B cell (primary cell): ENCODE measurements at regions not wholly inside any gene's neighbourhood (a gene's known extent, or its start where the extent isn't known, plus 50 kb on each side); places are given as distances from the start of the nearest gene placed in this dataset.
A peak's percentile ranks its signal among the peaks of the same experiment; 100 is the strongest.

Source experiments
- ATAC-seq: fragments of 200-7000 bp; cut with Tn5 transposase; one replicate; pipeline ENCODE4 v1.10.0; 2021; ENCODE audit warnings: low read depth, mild to moderate bottlenecking, moderate number of reproducible peaks, moderate library complexity
- CTCF ChIA-PET: fragments of 350-600 bp; sonication (Branson Sonifier 250); formaldehyde crosslinking; loops from one replicate; lab custom pipeline; 2021; ENCODE audit warnings: antibody characterized with exemption, inconsistent platforms; lab: Charles Lee
- POLR2A ChIA-PET: fragments of 350-600 bp; sonication (Branson Sonifier 250); formaldehyde crosslinking; loops from one replicate; lab custom pipeline; 2021; ENCODE audit warnings: antibody characterized with exemption; lab: Charles Lee
- DNase-seq: peaks from one replicate; pipeline ENCODE4 v3.0.0; 2013
- H2AFZ ChIP-seq: 2 replicates; pipeline ENCODE4 v1.6.1; 2012; ENCODE audit warnings: mild to moderate bottlenecking, low read depth, low read length; ENCODE audit not compliant: insufficient read depth, poor library complexity, severe bottlenecking
- H3K27ac ChIP-seq, 2 donors: 1 replicate in 1 of 2; 2 replicates in 1 of 2; pipeline ENCODE4 v1.5.1; 2012 to 2013; ENCODE audit warnings: low read length in 2 of 2, mild to moderate bottlenecking in 2 of 2, moderate library complexity in 1 of 2
- H3K27me3 ChIP-seq, 4 experiments: fragments of 200-600 bp in 1 of 4; sonication (generic) in 1 of 4; replicated peaks in 1 of 4; 1 replicate in 2 of 4; 2 replicates in 2 of 4; pipeline versions ENCODE4 v1.6.1 to v1.7.0; 2013 to 2016; ENCODE audit warnings: low read length in 3 of 4, mild to moderate bottlenecking in 2 of 4, mixed read lengths in 1 of 4, moderate library complexity in 1 of 4; ENCODE audit not compliant: insufficient read depth in 4 of 4, control insufficient read depth in 3 of 4; ENCODE audit errors: control extremely low read depth in 1 of 4
- H3K36me3 ChIP-seq, 2 experiments: replicated peaks in 1 of 2; 1 replicate in 1 of 2; 2 replicates in 1 of 2; pipeline versions ENCODE4 v1.6.1 to v1.7.1; 2013; ENCODE audit warnings: low read length in 1 of 2; ENCODE audit not compliant: insufficient read depth in 2 of 2, control insufficient read depth in 1 of 2; ENCODE audit errors: control extremely low read depth in 1 of 2, extremely low read depth in 1 of 2
- H3K4me1 ChIP-seq, 2 donors: fragments of 200-600 bp in 1 of 2; sonication (generic) in 1 of 2; 1 replicate in 1 of 2; 2 replicates in 1 of 2; pipeline versions ENCODE4 v1.5.1 to v1.6.1; 2013 to 2017; ENCODE audit warnings: low read length in 2 of 2; ENCODE audit not compliant: control insufficient read depth in 2 of 2, insufficient read depth in 2 of 2
- H3K4me2 ChIP-seq: replicated peaks from 2 replicates; pipeline ENCODE3; 2012; ENCODE audit warnings: mild to moderate bottlenecking, low read depth, low read length; ENCODE audit not compliant: poor library complexity, severe bottlenecking
- H3K4me3 ChIP-seq, 5 experiments: fragments of 200-600 bp in 1 of 5; sonication (generic) in 1 of 5; 1 replicate in 3 of 5; 2 replicates in 2 of 5; pipeline versions ENCODE4 v1.5.1 to v1.7.0; 2011 to 2016; ENCODE audit warnings: low read length in 4 of 5, mild to moderate bottlenecking in 4 of 5, low read depth in 2 of 5, control low read depth in 1 of 5, moderate library complexity in 1 of 5; ENCODE audit not compliant: insufficient read depth in 1 of 5; ENCODE audit errors: control extremely low read depth in 1 of 5, extremely low read depth in 1 of 5
- H3K79me2 ChIP-seq: fragments of 200-600 bp; sonication (generic); one replicate; pipeline ENCODE4 v1.6.0; 2016; ENCODE audit warnings: low read length; ENCODE audit not compliant: control insufficient read depth, insufficient read depth
- H3K9ac ChIP-seq: fragments of 200-600 bp; sonication (generic); 2 replicates; pipeline ENCODE4 v1.6.1; 2017; ENCODE audit warnings: mild to moderate bottlenecking, low read length, moderate library complexity
- H3K9me3 ChIP-seq, 3 donors: one replicate each; pipeline versions ENCODE4 v1.6.1 to v1.7.1; 2013; ENCODE audit warnings: low read length in 2 of 3; ENCODE audit not compliant: control insufficient read depth in 2 of 3, insufficient read depth in 1 of 3; ENCODE audit errors: control extremely low read depth in 1 of 3
- H4K20me1 ChIP-seq: 2 replicates; pipeline ENCODE4 v1.6.0; 2012; ENCODE audit warnings: mild to moderate bottlenecking, low read length; ENCODE audit not compliant: insufficient read depth, control insufficient read depth, poor library complexity, severe bottlenecking
- H3K27ac Mint-ChIP-seq: one replicate; pipeline ENCODE4 v1.8.0; 2021; ENCODE audit warnings: mixed read lengths
- H3K27me3 Mint-ChIP-seq: one replicate; pipeline ENCODE4 v1.8.0; 2021; ENCODE audit warnings: mixed read lengths
- H3K4me1 Mint-ChIP-seq: one replicate; pipeline ENCODE4 v1.8.0; 2021; ENCODE audit warnings: mixed read lengths
- H3K4me3 Mint-ChIP-seq: one replicate; pipeline ENCODE4 v1.8.0; 2021; ENCODE audit warnings: mixed read lengths
- H3K9me3 Mint-ChIP-seq: one replicate; pipeline ENCODE4 v1.8.0; 2022; ENCODE audit warnings: mixed read lengths; ENCODE audit not compliant: insufficient read depth
- EZH2 ChIP-seq: IDR thresholded peaks from 2 replicates; pipeline ENCODE4 v1.6.1; 2012; ENCODE audit warnings: borderline replicate concordance, low read depth, mild to moderate bottlenecking, moderate library complexity, low read length; ENCODE audit not compliant: insufficient read depth, poor library complexity, severe bottlenecking
- WGBS: methylation state at CpG from one replicate; pipeline ENCODE4 v1.1.5; 2013; ENCODE audit warnings: missing lambda C conversion rate; ENCODE audit not compliant: insufficient coverage; 5-methylcytosine and 5-hydroxymethylcytosine counted together
- intact Hi-C: fragments of 100-400 bp; cut with micrococcal nuclease; formaldehyde crosslinking; loops from one replicate; pipeline ENCODE4 v1.10.0; 2022
- TF ChIP-seq, protein P1 (sequence below): fragments of 200-600 bp; IDR thresholded peaks from one replicate; pipeline ENCODE4 v1.8.0; 2022; ENCODE audit warnings: antibody characterized with exemption, mild to moderate bottlenecking

DNA sequence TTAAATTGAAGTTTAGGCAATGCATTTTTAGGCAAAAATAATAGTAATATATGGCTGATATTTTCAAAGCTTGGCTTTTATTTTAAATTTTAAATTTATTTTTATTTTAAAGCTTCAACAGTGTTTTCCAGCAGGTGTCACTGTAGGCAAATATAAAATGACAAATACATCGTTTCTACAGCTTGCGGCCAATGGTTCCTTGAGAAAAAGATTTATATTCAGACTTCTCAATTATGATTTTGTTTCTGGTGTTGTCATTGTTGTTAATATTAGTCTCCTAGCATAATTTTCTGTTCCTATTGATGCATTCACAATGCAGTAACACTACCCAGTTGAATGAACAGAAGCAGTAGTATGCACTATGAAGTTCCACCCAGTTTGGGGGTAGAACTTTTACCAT, 220.7 kb upstream of the DNAJC19 start:
- Mint-ChIP-seq H3K9me3 (no peaks in the 10 kb centered on the region), H3K27ac (no peak overlapping the region), H3K4me3 (no peak overlapping the region), H3K27me3 (peaks cover 12% of the 10 kb centered on the region), H3K4me1 (no peaks in the 10 kb centered on the region)
- no peak overlapping the region for H3K4me2 ChIP-seq
- no peak for ATAC-seq
- no peaks in the 10 kb centered on the region for H3K27me3 ChIP-seq
- no peaks in the 10 kb centered on the region for H3K79me2 ChIP-seq
- intact Hi-C loops, result no loop called here
- no peaks in the 10 kb centered on the region for H4K20me1 ChIP-seq
- no CpG with 5 or more reads among the region's 2 CpGs for WGBS
- no peak overlapping the region for H2AFZ ChIP-seq
- H3K36me3 ChIP-seq, result no peaks in the 10 kb centered on the region
- no peak overlapping the region for H3K27ac ChIP-seq
- no peak overlapping the region for H3K4me3 ChIP-seq
- no peaks in the 10 kb centered on the region for H3K9me3 ChIP-seq
- ChIA-PET POLR2A (no interaction called here), CTCF (no interaction called here)
- no peak for TF ChIP-seq EZH2
- TF ChIP-seq, protein P1, sequence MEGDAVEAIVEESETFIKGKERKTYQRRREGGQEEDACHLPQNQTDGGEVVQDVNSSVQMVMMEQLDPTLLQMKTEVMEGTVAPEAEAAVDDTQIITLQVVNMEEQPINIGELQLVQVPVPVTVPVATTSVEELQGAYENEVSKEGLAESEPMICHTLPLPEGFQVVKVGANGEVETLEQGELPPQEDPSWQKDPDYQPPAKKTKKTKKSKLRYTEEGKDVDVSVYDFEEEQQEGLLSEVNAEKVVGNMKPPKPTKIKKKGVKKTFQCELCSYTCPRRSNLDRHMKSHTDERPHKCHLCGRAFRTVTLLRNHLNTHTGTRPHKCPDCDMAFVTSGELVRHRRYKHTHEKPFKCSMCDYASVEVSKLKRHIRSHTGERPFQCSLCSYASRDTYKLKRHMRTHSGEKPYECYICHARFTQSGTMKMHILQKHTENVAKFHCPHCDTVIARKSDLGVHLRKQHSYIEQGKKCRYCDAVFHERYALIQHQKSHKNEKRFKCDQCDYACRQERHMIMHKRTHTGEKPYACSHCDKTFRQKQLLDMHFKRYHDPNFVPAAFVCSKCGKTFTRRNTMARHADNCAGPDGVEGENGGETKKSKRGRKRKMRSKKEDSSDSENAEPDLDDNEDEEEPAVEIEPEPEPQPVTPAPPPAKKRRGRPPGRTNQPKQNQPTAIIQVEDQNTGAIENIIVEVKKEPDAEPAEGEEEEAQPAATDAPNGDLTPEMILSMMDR, result peak; percentile 19
- H3K4me1 ChIP-seq, result no peaks in the 10 kb centered on the region
- DNase-seq, result no peak
- no peak overlapping the region for H3K9ac ChIP-seq

DNA sequence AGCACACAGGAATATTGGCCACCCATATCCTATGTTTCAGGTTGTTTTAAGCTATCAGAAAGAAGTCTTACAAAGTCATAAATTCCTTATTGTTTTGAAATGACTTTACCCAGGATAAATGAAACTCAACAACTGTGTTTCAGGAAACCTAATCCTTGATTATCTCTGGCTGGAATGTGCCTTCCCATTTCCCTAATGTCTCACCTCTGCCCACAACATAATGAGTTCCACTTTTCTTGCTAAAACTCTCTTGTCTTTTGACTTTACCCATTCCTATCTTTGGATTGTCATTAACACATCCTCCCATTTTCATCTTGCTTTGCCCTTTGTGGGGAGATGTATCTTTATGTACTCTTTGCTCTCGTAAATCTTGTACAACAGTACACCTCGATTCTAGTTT, 200.0 kb upstream of the DNAJC19 start:
- intact Hi-C loops, result no loop called here
- Mint-ChIP-seq H3K4me1 (no peaks in the 10 kb centered on the region), H3K27ac (no peak overlapping the region), H3K27me3 (no peaks in the 10 kb centered on the region), H3K4me3 (no peak overlapping the region), H3K9me3 (no peaks in the 10 kb centered on the region)
- Histone ChIP-seq H3K27ac (no peak overlapping the region), H4K20me1 (no peaks in the 10 kb centered on the region), H3K36me3 (no peaks in the 10 kb centered on the region), H3K4me3 (no peak overlapping the region), H3K4me1 (no peaks in the 10 kb centered on the region), H3K79me2 (no peaks in the 10 kb centered on the region), H3K9me3 (no peaks in the 10 kb centered on the region), H3K9ac (no peak overlapping the region), H3K4me2 (no peak overlapping the region), H3K27me3 (no peaks in the 10 kb centered on the region), H2AFZ (no peak overlapping the region)
- TF ChIP-seq, protein P1, result no peak
- TF ChIP-seq EZH2, result no peak
- DNase-seq (no peak), ATAC-seq (no peak)
- POLR2A ChIA-PET, result no interaction called here
- CTCF ChIA-PET, result no interaction called here
- no CpG with 5 or more reads among the region's 2 CpGs for WGBS
